ENCODE measurements at regions not wholly inside any gene's neighbourhood (a gene's known extent, or its start where the extent isn't known, plus 50 kb on each side); places are given as distances from the start of the nearest gene placed in this dataset.

- DNase-seq: no peak
Observed at GRCh38 chr17:77001487-77001886, 133.3 kb downstream of the MGAT5B start.

- no peak for DNase-seq
Observed at GRCh38 chr17:77002103-77003045, 134.2 kb downstream of the MGAT5B start.

GRCh38 chr17:77003699-77004098 lies 135.5 kb downstream of the MGAT5B start:
- DNase-seq: no peak

GRCh38 chr17:77006971-77007649 lies 133.7 kb upstream of the SEC14L1 start:
- no peak for DNase-seq

- DNase-seq: no peak
Observed at GRCh38 chr17:77009877-77010276, 130.9 kb upstream of the SEC14L1 start.

GRCh38 chr17:77010667-77011066 lies 130.1 kb upstream of the SEC14L1 start:
- DNase-seq: no peak

- peak in 4 of 5 donors; percentile 15 to 50 (median 36) for DNase-seq
Observed at GRCh38 chr17:77011173-77012011, 129.4 kb upstream of the SEC14L1 start.

- DNase-seq: no peak
Observed at GRCh38 chr17:77018504-77018903, 122.3 kb upstream of the SEC14L1 start.

- no peak for DNase-seq
Observed at GRCh38 chr17:77019893-77020379, 120.8 kb upstream of the SEC14L1 start.

- no peak for DNase-seq
Observed at GRCh38 chr17:77020973-77021372, 119.8 kb upstream of the SEC14L1 start.

- no peak for DNase-seq
Observed at GRCh38 chr17:77022766-77023165, 118.0 kb upstream of the SEC14L1 start.

- DNase-seq: no peak
Observed at GRCh38 chr17:77025781-77026180, 115.0 kb upstream of the SEC14L1 start.

GRCh38 chr17:77027271-77027889 lies 113.4 kb upstream of the SEC14L1 start:
- no peak for DNase-seq

GRCh38 chr17:77028900-77029299 lies 111.9 kb upstream of the SEC14L1 start:
- no peak for DNase-seq

- DNase-seq: no peak
Observed at GRCh38 chr17:77032929-77033328, 107.8 kb upstream of the SEC14L1 start.

- no peak for DNase-seq
Observed at GRCh38 chr17:77033892-77034404, 106.8 kb upstream of the SEC14L1 start.

GRCh38 chr17:77034677-77035424 lies 105.9 kb upstream of the SEC14L1 start:
- DNase-seq: no peak

- no peak for DNase-seq
Observed at GRCh38 chr17:77035526-77035925, 105.2 kb upstream of the SEC14L1 start.

- no peak for DNase-seq
Observed at GRCh38 chr17:77036136-77036840, 104.5 kb upstream of the SEC14L1 start.

GRCh38 chr17:77036841-77037381 lies 103.9 kb upstream of the SEC14L1 start:
- no peak for DNase-seq

Measured in T-helper 1 cell (primary cell).